Natural killer cell (primary cell): ENCODE measurements at regions not wholly inside any gene's neighbourhood (a gene's known extent, or its start where the extent isn't known, plus 50 kb on each side); places are given as distances from the start of the nearest gene placed in this dataset.

Source experiments
- ATAC-seq, 3 donors: fragments of 150-1000 bp in 2 of 3; fragments of 200-7000 bp in 1 of 3; cut with Tn5 transposase; 1 replicate in 1 of 3; 2 replicates in 2 of 3; pipeline ENCODE4 v1.10.0; 2021; ENCODE audit warnings: mild to moderate bottlenecking in 2 of 3, moderate library complexity in 2 of 3
- DNase-seq, 2 donors: peaks; one replicate each; pipeline versions ENCODE4 v3.0.0 to v3.0.0-alpha.2; 2013 to 2021; ENCODE audit warnings: mixed read lengths in 1 of 2
- H3K27ac ChIP-seq: one replicate; pipeline ENCODE4 v1.5.1; 2013; ENCODE audit warnings: mild to moderate bottlenecking, low read length
- H3K27me3 ChIP-seq: one replicate; pipeline ENCODE4 v1.6.1; 2013; ENCODE audit warnings: low read length; ENCODE audit not compliant: control insufficient read depth, insufficient read depth
- H3K36me3 ChIP-seq: one replicate; pipeline ENCODE4 v1.6.1; 2013; ENCODE audit warnings: low read length; ENCODE audit not compliant: control insufficient read depth, insufficient read depth
- H3K4me1 ChIP-seq: one replicate; pipeline ENCODE4 v1.6.1; 2013; ENCODE audit warnings: low read length; ENCODE audit not compliant: control insufficient read depth, insufficient read depth
- H3K4me3 ChIP-seq: one replicate; pipeline ENCODE4 v1.5.1; 2013; ENCODE audit warnings: low read length
- H3K9me3 ChIP-seq: one replicate; pipeline ENCODE4 v1.6.1; 2013; ENCODE audit warnings: low read length; ENCODE audit not compliant: control insufficient read depth, insufficient read depth
- H3K27ac Mint-ChIP-seq, 2 donors: one replicate each; pipeline ENCODE4 v1.8.0; 2022; ENCODE audit warnings: mild to moderate bottlenecking in 2 of 2, mixed read lengths in 2 of 2, moderate library complexity in 1 of 2
- H3K27me3 Mint-ChIP-seq, 2 donors: one replicate each; pipeline ENCODE4 v1.8.0; 2022; ENCODE audit warnings: low read depth in 2 of 2, mixed read lengths in 2 of 2
- H3K36me3 Mint-ChIP-seq: one replicate; pipeline ENCODE4 v1.8.0; 2022; ENCODE audit warnings: mixed read lengths
- H3K4me1 Mint-ChIP-seq, 2 donors: one replicate each; pipeline ENCODE4 v1.8.0; 2022; ENCODE audit warnings: mixed read lengths in 2 of 2
- H3K4me3 Mint-ChIP-seq: one replicate; pipeline ENCODE4 v1.8.0; 2022; ENCODE audit warnings: mild to moderate bottlenecking, moderate library complexity, mixed read lengths
- H3K9me3 Mint-ChIP-seq, 2 donors: one replicate each; pipeline ENCODE4 v1.8.0; 2022; ENCODE audit warnings: mixed read lengths in 2 of 2
- CTCF ChIP-seq: fragments of 200-600 bp; IDR thresholded peaks from one replicate; pipeline ENCODE4 v1.8.0; 2022; ENCODE audit warnings: antibody characterized with exemption
- WGBS: methylation state at CpG from one replicate; pipeline ENCODE4 v1.1.7; 2013; ENCODE audit warnings: missing lambda C conversion rate; ENCODE audit not compliant: insufficient coverage; 5-methylcytosine and 5-hydroxymethylcytosine counted together
- intact Hi-C: fragments of 100-400 bp; cut with micrococcal nuclease; formaldehyde crosslinking; loops from one replicate; pipeline ENCODE4 v1.14.2; 2022

- Histone ChIP-seq H3K27me3 (no peaks in the 10 kb centered on the region), H3K36me3 (no peaks in the 10 kb centered on the region), H3K9me3 (no peaks in the 10 kb centered on the region), H3K4me3 (no peak overlapping the region), H3K27ac (no peak overlapping the region), H3K4me1 (no peaks in the 10 kb centered on the region)
- intact Hi-C loops: no loop called here
- H3K9me3 Mint-ChIP-seq: peaks cover 10 to 11% of the 10 kb centered on the region in 2 donors
- TF ChIP-seq CTCF: no peak
- H3K27ac Mint-ChIP-seq: no peak overlapping the region
- no peak for ATAC-seq
- H3K27me3 Mint-ChIP-seq: no peaks in the 10 kb centered on the region
- H3K36me3 Mint-ChIP-seq: no peaks in the 10 kb centered on the region
- H3K4me3 Mint-ChIP-seq: no peak overlapping the region
- H3K4me1 Mint-ChIP-seq: no peaks in the 10 kb centered on the region
- WGBS: 95% methylated on average over 3 of the region's 3 CpGs
- no peak for DNase-seq
Observed at GRCh38 chr1:218600968-218601367, 255.8 kb downstream of the TGFB2 start.

- Mint-ChIP-seq H3K9me3 (peaks cover 3 to 11% of the 10 kb centered on the region in 2 donors), H3K27ac (no peak overlapping the region), H3K36me3 (no peaks in the 10 kb centered on the region), H3K4me1 (no peaks in the 10 kb centered on the region), H3K4me3 (no peak overlapping the region), H3K27me3 (no peaks in the 10 kb centered on the region)
- H3K4me1 ChIP-seq: no peaks in the 10 kb centered on the region
- H3K27me3 ChIP-seq: no peaks in the 10 kb centered on the region
- intact Hi-C loops: no loop called here
- ATAC-seq: no peak
- WGBS: 70% methylated on average over 1 of the region's 1 CpG
- H3K27ac ChIP-seq: no peak overlapping the region
- no peaks in the 10 kb centered on the region for H3K36me3 ChIP-seq
- TF ChIP-seq CTCF: no peak
- H3K4me3 ChIP-seq: no peak overlapping the region
- no peaks in the 10 kb centered on the region for H3K9me3 ChIP-seq
- no peak for DNase-seq
Observed at GRCh38 chr1:218604217-218604616, 259.1 kb downstream of the TGFB2 start.

GRCh38 chr1:218611916-218612585 is 266.9 kb downstream of the TGFB2 start:
- H3K36me3 ChIP-seq: no peaks in the 10 kb centered on the region
- WGBS: no CpG with 5 or more reads among the region's 1 CpG
- Mint-ChIP-seq H3K36me3 (no peaks in the 10 kb centered on the region), H3K4me3 (no peak overlapping the region), H3K9me3 (peaks cover 5 to 15% of the 10 kb centered on the region in 2 donors), H3K4me1 (no peaks in the 10 kb centered on the region), H3K27ac (no peak overlapping the region), H3K27me3 (no peaks in the 10 kb centered on the region)
- no peak for TF ChIP-seq CTCF
- no peak overlapping the region for H3K27ac ChIP-seq
- intact Hi-C loops: no loop called here
- no peaks in the 10 kb centered on the region for H3K9me3 ChIP-seq
- DNase-seq (no peak), ATAC-seq (no peak)
- H3K27me3 ChIP-seq: no peaks in the 10 kb centered on the region
- H3K4me1 ChIP-seq: no peaks in the 10 kb centered on the region
- H3K4me3 ChIP-seq: no peak overlapping the region

DNA sequence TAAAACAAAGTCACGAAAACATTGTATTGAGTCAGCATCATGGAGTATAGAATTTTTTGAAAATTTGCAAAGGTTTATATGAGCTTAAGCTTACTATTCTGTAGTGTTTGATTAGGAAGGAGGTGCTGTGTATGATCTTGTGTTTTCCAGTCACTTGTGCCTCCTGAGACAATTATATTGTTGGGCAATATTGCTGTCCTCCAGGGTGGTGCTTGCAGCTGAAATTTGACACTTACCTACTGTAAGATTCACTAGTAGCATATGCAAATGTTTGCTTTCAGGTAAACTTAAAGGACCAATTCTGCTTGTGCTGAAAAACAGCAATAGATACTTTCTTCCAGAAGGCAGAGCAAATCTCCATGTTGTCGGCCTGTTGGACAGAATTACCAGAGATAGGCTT is 268.0 kb downstream of the TGFB2 start:
- H3K27ac Mint-ChIP-seq: no peak overlapping the region
- no peak overlapping the region for H3K4me3 ChIP-seq
- no peaks in the 10 kb centered on the region for H3K9me3 ChIP-seq
- no peak overlapping the region for H3K27ac ChIP-seq
- no peaks in the 10 kb centered on the region for H3K27me3 ChIP-seq
- no peaks in the 10 kb centered on the region for H3K36me3 Mint-ChIP-seq
- H3K4me3 Mint-ChIP-seq: no peak overlapping the region
- DNase-seq: no peak
- ATAC-seq: no peak
- TF ChIP-seq CTCF: no peak
- intact Hi-C loops: no loop called here
- H3K36me3 ChIP-seq: no peaks in the 10 kb centered on the region
- no peaks in the 10 kb centered on the region for H3K27me3 Mint-ChIP-seq
- H3K4me1 Mint-ChIP-seq: no peaks in the 10 kb centered on the region
- H3K9me3 Mint-ChIP-seq: peaks cover 5 to 15% of the 10 kb centered on the region in 2 donors
- no peaks in the 10 kb centered on the region for H3K4me1 ChIP-seq
- WGBS: 85% methylated on average over 1 of the region's 2 CpGs
